OCI-LY3 (cell line): ENCODE measurements at regions not wholly inside any gene's neighbourhood (a gene's known extent, or its start where the extent isn't known, plus 50 kb on each side); places are given as distances from the start of the nearest gene placed in this dataset.

Experiments
- H2AFZ ChIP-seq: fragments of 200-600, 300-600 bp; shearing (Covaris generic); 2 replicates; pipeline ENCODE4 v1.6.0; 2014; ENCODE audit warnings: antibody characterized with exemption, low read depth, low read length
- H3K27ac ChIP-seq: fragments of 200-600, 300-600 bp; sonication (generic); 2 replicates; pipeline ENCODE4 v1.5.1; 2014; ENCODE audit warnings: mild to moderate bottlenecking, low read length, moderate library complexity, mixed read lengths
- H3K27me3 ChIP-seq: fragments of 200-600, 300-600 bp; sonication (generic); 2 replicates; pipeline ENCODE4 v1.6.1; 2014; ENCODE audit warnings: low read depth, low read length, mixed read lengths
- H3K36me3 ChIP-seq: fragments of 200-600, 300-600 bp; sonication (generic); replicated peaks from 2 replicates; pipeline ENCODE3; 2014; ENCODE audit warnings: low read depth, low read length, mixed read lengths
- H3K4me1 ChIP-seq: fragments of 300-600, 200-600 bp; sonication (generic); 2 replicates; pipeline ENCODE4 v1.6.1; 2014; ENCODE audit warnings: low read length, mixed read lengths
- H3K4me2 ChIP-seq: fragments of 200-600, 300-600 bp; sonication (generic); 2 replicates; pipeline ENCODE4 v1.6.1; 2014; ENCODE audit warnings: low read length, mixed read lengths
- H3K4me3 ChIP-seq: fragments of 300-600, 200-600 bp; sonication (generic); 2 replicates; pipeline ENCODE4 v1.5.1; 2014; ENCODE audit warnings: antibody characterized with exemption, mild to moderate bottlenecking, low read length, moderate library complexity
- H3K79me2 ChIP-seq: fragments of 300-600, 200-600 bp; shearing (Covaris generic); 2 replicates; pipeline ENCODE4 v1.6.1; 2014; ENCODE audit warnings: mild to moderate bottlenecking, low read length, mixed read lengths
- H3K9ac ChIP-seq: fragments of 300-600, 200-600 bp; shearing (Covaris generic); 2 replicates; pipeline ENCODE4 v1.6.0; 2014; ENCODE audit warnings: mild to moderate bottlenecking, low read length, moderate library complexity
- H3K9me3 ChIP-seq: fragments of 200-600, 300-600 bp; shearing (Covaris generic); 2 replicates; pipeline ENCODE4 v1.6.1; 2014; ENCODE audit warnings: low read length, mixed read lengths; ENCODE audit not compliant: insufficient read depth
- H4K20me1 ChIP-seq: fragments of 200-600, 300-600 bp; sonication (generic); 2 replicates; pipeline ENCODE4 v1.6.1; 2016; ENCODE audit warnings: low read length, mixed read lengths; ENCODE audit not compliant: insufficient read depth
- EZH2phosphoT487 ChIP-seq: fragments of 200-600 bp; shearing (Covaris generic); IDR thresholded peaks from 2 replicates; pipeline ENCODE4 v1.6.1; 2018; ENCODE audit warnings: antibody characterized with exemption, mixed run types, low read depth
- TF ChIP-seq, protein P1 (sequence below): fragments of 200-600, 300-600 bp; sonication (generic); IDR thresholded peaks from 2 replicates; pipeline ENCODE4 v1.5.1; 2014; ENCODE audit warnings: antibody characterized with exemption, low read length, low read depth

DNA sequence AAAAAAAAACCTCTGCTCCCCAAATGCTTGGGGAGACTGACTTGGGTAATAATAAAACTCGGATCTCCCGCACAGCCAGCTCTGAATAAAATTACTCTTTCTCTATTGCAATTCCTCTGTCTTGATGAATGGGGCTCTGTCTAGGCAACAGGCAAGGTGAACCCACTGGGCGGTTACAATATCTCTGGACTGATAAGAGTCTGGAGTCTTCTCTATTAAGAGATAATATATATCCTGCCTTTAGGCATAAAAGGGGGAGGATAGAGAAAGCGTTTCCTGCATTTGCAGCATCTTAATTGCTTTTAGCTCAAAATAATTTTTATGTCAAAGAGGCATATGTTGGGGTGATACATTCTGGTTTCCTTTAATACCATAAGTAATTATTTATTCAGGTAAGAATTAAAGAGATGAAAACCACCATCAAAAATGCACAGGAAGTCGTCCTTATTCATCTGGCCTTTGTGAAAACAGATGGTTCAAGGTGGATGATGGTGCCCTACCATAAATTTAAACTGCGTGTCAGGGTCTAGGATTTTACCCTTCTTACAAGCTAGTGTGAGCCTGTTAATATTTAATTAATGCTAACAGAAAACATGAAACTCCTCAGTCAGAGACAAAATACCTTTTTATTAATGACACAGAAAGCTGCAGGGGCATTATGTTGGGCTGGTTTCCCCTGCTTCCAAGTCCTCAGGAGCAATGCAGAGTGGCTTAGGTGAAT, 736.8 kb downstream of the SOCS6 start:
- H3K36me3 ChIP-seq: no peaks in the 10 kb centered on the region
- no peak overlapping the region for H3K4me3 ChIP-seq
- H3K79me2 ChIP-seq: no peaks in the 10 kb centered on the region
- H3K9ac ChIP-seq: no peak overlapping the region
- H4K20me1 ChIP-seq: no peaks in the 10 kb centered on the region
- H3K27ac ChIP-seq: no peak overlapping the region
- H2AFZ ChIP-seq: no peak overlapping the region
- no peaks in the 10 kb centered on the region for H3K4me1 ChIP-seq
- H3K9me3 ChIP-seq: no peaks in the 10 kb centered on the region
- H3K27me3 ChIP-seq: no peaks in the 10 kb centered on the region
- TF ChIP-seq, protein P1, sequence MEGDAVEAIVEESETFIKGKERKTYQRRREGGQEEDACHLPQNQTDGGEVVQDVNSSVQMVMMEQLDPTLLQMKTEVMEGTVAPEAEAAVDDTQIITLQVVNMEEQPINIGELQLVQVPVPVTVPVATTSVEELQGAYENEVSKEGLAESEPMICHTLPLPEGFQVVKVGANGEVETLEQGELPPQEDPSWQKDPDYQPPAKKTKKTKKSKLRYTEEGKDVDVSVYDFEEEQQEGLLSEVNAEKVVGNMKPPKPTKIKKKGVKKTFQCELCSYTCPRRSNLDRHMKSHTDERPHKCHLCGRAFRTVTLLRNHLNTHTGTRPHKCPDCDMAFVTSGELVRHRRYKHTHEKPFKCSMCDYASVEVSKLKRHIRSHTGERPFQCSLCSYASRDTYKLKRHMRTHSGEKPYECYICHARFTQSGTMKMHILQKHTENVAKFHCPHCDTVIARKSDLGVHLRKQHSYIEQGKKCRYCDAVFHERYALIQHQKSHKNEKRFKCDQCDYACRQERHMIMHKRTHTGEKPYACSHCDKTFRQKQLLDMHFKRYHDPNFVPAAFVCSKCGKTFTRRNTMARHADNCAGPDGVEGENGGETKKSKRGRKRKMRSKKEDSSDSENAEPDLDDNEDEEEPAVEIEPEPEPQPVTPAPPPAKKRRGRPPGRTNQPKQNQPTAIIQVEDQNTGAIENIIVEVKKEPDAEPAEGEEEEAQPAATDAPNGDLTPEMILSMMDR: no peak
- TF ChIP-seq EZH2phosphoT487: no peak
- no peak overlapping the region for H3K4me2 ChIP-seq

DNA sequence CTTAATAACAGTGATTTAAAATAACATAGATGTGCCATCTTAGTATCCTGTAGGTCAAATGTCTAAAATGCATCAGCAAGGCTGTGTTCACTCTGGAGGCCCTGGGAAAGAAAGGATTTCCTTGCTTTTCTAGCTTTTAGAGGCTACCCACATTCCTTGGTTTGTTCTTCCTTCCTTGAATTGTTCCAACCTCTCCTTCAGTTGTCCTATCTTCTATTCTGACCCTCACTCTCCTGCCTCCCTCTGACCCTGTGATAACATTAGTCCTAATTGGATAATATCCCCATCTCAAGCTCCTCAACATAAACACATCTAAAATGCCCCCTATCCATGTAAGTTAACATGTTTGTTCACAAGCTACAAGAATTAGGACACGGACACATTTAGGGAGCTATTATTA, 733.5 kb downstream of the SOCS6 start:
- Histone ChIP-seq H3K36me3 (no peaks in the 10 kb centered on the region), H3K4me1 (no peaks in the 10 kb centered on the region), H3K4me2 (no peak overlapping the region), H3K27me3 (no peaks in the 10 kb centered on the region), H3K79me2 (no peaks in the 10 kb centered on the region), H2AFZ (no peak overlapping the region), H3K4me3 (no peak overlapping the region), H3K27ac (no peak overlapping the region), H3K9ac (no peak overlapping the region), H3K9me3 (peaks cover 3% of the 10 kb centered on the region; the same call in 1 of the 2 replicates), H4K20me1 (no peaks in the 10 kb centered on the region)
- TF ChIP-seq EZH2phosphoT487: no peak
- TF ChIP-seq, protein P1: no peak

DNA sequence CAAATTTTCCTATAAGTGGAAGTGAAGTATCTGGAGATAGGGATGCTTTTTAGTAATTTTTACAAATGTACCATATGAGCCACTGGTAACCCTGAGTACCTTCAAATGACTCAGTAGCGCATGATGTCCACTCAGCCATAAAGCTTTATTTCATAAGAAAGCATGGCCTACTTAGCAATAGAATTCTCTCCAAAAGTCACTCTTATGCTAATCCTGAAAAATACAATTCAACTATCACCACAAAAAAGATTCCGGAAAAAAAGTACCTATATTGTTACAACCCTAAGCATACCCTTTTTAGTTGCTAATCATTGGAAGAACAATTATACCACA, 732.2 kb downstream of the SOCS6 start:
- peaks cover 3% of the 10 kb centered on the region; the same call in 1 of the 2 replicates for H3K9me3 ChIP-seq
- H3K27ac ChIP-seq: no peak overlapping the region
- H3K4me3 ChIP-seq: no peak overlapping the region
- no peak overlapping the region for H3K4me2 ChIP-seq
- H3K9ac ChIP-seq: no peak overlapping the region
- H3K79me2 ChIP-seq: no peaks in the 10 kb centered on the region
- no peak for TF ChIP-seq EZH2phosphoT487
- TF ChIP-seq, protein P1: no peak
- H3K27me3 ChIP-seq: no peaks in the 10 kb centered on the region
- H4K20me1 ChIP-seq: no peaks in the 10 kb centered on the region
- no peak overlapping the region for H2AFZ ChIP-seq
- H3K36me3 ChIP-seq: no peaks in the 10 kb centered on the region
- H3K4me1 ChIP-seq: no peaks in the 10 kb centered on the region

DNA sequence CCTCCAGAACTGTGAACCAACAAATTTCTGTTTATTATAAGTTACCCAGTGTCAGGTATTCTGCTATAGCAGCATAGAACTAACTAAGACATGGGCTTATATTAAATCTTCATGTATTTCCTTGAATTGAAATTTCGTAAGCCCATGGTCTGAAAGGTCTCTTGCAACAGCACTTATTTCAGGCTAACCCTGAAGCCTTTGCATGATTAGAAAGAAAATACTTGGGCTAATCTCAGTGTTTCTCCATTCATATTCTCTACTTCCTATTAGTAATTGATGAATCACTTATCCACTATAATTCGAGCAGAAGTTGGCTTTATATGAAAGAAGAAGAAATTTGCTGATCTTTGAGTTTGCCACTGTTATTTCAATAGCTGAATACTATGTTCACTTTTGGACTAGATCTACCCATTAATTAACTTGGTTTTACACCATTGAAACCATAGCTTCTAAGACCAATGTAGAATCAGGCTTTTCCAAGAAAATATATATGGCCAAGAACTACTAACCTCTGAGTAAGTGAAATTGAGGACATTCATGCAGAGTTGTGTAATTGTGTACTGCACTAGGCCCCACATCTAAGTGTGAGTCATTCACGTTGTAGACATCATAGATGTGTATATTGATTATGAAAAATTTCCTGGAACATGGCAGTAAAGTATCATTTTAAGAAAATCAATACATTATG, 731.6 kb downstream of the SOCS6 start:
- Histone ChIP-seq H2AFZ (no peak overlapping the region), H3K27me3 (no peaks in the 10 kb centered on the region), H3K4me2 (no peak overlapping the region), H3K9me3 (peaks cover 3% of the 10 kb centered on the region; the same call in 1 of the 2 replicates), H3K4me3 (no peak overlapping the region), H3K79me2 (no peaks in the 10 kb centered on the region), H3K36me3 (no peaks in the 10 kb centered on the region), H3K27ac (no peak overlapping the region), H4K20me1 (no peaks in the 10 kb centered on the region), H3K9ac (no peak overlapping the region), H3K4me1 (no peaks in the 10 kb centered on the region)
- TF ChIP-seq, protein P1: no peak
- no peak for TF ChIP-seq EZH2phosphoT487
